HAP-1 (cell line): ENCODE measurements at regions not wholly inside any gene's neighbourhood (a gene's known extent, or its start where the extent isn't known, plus 50 kb on each side); places are given as distances from the start of the nearest gene placed in this dataset.

Experiments
- DNase-seq, 2 experiments: peaks; one replicate each; pipeline ENCODE4 v3.0.0-alpha.2; 2016 to 2020; ENCODE audit warnings: low spot score in 2 of 2
- H3K27me3 ChIP-seq: fragments of 250-450 bp; sonication (Bioruptor Pico); 2 replicates; pipeline ENCODE4 v1.5.1; 2020; ENCODE audit warnings: low read depth, mild to moderate bottlenecking, moderate library complexity
- H3K36me3 ChIP-seq: fragments of 250-450 bp; sonication (Bioruptor Pico); replicated peaks from 2 replicates; pipeline ENCODE4 v1.5.1; 2020; ENCODE audit warnings: mild to moderate bottlenecking
- H3K4me1 ChIP-seq: fragments of 250-450 bp; sonication (Bioruptor Pico); 2 replicates; pipeline ENCODE4 v1.5.1; 2020; ENCODE audit warnings: mild to moderate bottlenecking
- H3K4me3 ChIP-seq: fragments of 250-450 bp; sonication (Bioruptor Pico); 2 replicates; pipeline ENCODE4 v1.5.1; 2020; ENCODE audit warnings: mild to moderate bottlenecking, moderate library complexity
- H3K9me3 ChIP-seq: fragments of 250-450 bp; sonication (Bioruptor Pico); 2 replicates; pipeline ENCODE4 v1.5.1; 2020; ENCODE audit warnings: mild to moderate bottlenecking, moderate library complexity
- in situ Hi-C: fragments of 300-500 bp; cut with MboI; formaldehyde crosslinking; loops from 3 replicates; pipeline ENCODE4 v1.14.3; 2020; ENCODE audit warnings: low sequenced_read_pairs, inconsistent platforms, mixed read lengths

- Histone ChIP-seq H3K27me3 (no peaks in the 10 kb centered on the region), H3K4me3 (no peak overlapping the region), H3K36me3 (no peaks in the 10 kb centered on the region), H3K4me1 (no peaks in the 10 kb centered on the region), H3K9me3 (no peaks in the 10 kb centered on the region)
- in situ Hi-C loops = no loop called here
- no peak for DNase-seq
Measured at GRCh38 chr7:79716329-79716728, 262.9 kb upstream of the MAGI2 start.

- no peak overlapping the region for H3K4me3 ChIP-seq
- in situ Hi-C loops = no loop called here
- no peaks in the 10 kb centered on the region for H3K36me3 ChIP-seq
- no peak for DNase-seq
- H3K27me3 ChIP-seq = no peaks in the 10 kb centered on the region
- H3K9me3 ChIP-seq = no peaks in the 10 kb centered on the region
- H3K4me1 ChIP-seq = no peaks in the 10 kb centered on the region
Measured at GRCh38 chr7:79714081-79714480, 260.6 kb upstream of the MAGI2 start.

GRCh38 chr7:79713276-79713675 is 259.8 kb upstream of the MAGI2 start:
- DNase-seq = no peak
- Histone ChIP-seq H3K9me3 (no peaks in the 10 kb centered on the region), H3K36me3 (no peaks in the 10 kb centered on the region), H3K4me3 (no peak overlapping the region), H3K27me3 (no peaks in the 10 kb centered on the region), H3K4me1 (no peaks in the 10 kb centered on the region)
- in situ Hi-C loops = no loop called here

- in situ Hi-C loops = no loop called here
- no peaks in the 10 kb centered on the region for H3K4me1 ChIP-seq
- H3K36me3 ChIP-seq = no peaks in the 10 kb centered on the region
- no peaks in the 10 kb centered on the region for H3K27me3 ChIP-seq
- DNase-seq = no peak
- H3K9me3 ChIP-seq = no peaks in the 10 kb centered on the region
- H3K4me3 ChIP-seq = no peak overlapping the region
Measured at GRCh38 chr7:79711660-79712059, 258.2 kb upstream of the MAGI2 start.

- Histone ChIP-seq H3K4me1 (no peaks in the 10 kb centered on the region), H3K36me3 (no peaks in the 10 kb centered on the region), H3K9me3 (no peaks in the 10 kb centered on the region), H3K27me3 (no peaks in the 10 kb centered on the region), H3K4me3 (no peak overlapping the region)
- no peak for DNase-seq
- in situ Hi-C loops = no loop called here
Measured at GRCh38 chr7:79709574-79710409, 256.3 kb upstream of the MAGI2 start.

- no peaks in the 10 kb centered on the region for H3K36me3 ChIP-seq
- DNase-seq = no peak
- no peak overlapping the region for H3K4me3 ChIP-seq
- H3K9me3 ChIP-seq = no peaks in the 10 kb centered on the region
- no peaks in the 10 kb centered on the region for H3K27me3 ChIP-seq
- in situ Hi-C loops = no loop called here
- H3K4me1 ChIP-seq = no peaks in the 10 kb centered on the region
Measured at GRCh38 chr7:79702116-79702515, 248.6 kb upstream of the MAGI2 start.

- in situ Hi-C loops = no loop called here
- Histone ChIP-seq H3K27me3 (no peaks in the 10 kb centered on the region), H3K36me3 (no peaks in the 10 kb centered on the region), H3K4me3 (no peak overlapping the region), H3K9me3 (no peaks in the 10 kb centered on the region), H3K4me1 (peaks cover 5% of the 10 kb centered on the region)
- no peak for DNase-seq
Measured at GRCh38 chr7:79692015-79692414, 238.5 kb upstream of the MAGI2 start.

- H3K27me3 ChIP-seq = no peaks in the 10 kb centered on the region
- no peaks in the 10 kb centered on the region for H3K9me3 ChIP-seq
- in situ Hi-C loops = no loop called here
Measured at GRCh38 chr7:79691074-79691473, 237.6 kb upstream of the MAGI2 start.

GRCh38 chr7:79684384-79684783 is 230.9 kb upstream of the MAGI2 start:
- Histone ChIP-seq H3K4me3 (no peak overlapping the region), H3K36me3 (no peaks in the 10 kb centered on the region), H3K4me1 (peaks cover 3% of the 10 kb centered on the region), H3K27me3 (no peaks in the 10 kb centered on the region), H3K9me3 (no peaks in the 10 kb centered on the region)
- no peak for DNase-seq
- in situ Hi-C loops = no loop called here

More at GRCh38 chr7:79691074-79691473, 237.6 kb upstream of the MAGI2 start:
- Histone ChIP-seq H3K36me3 (no peaks in the 10 kb centered on the region), H3K4me1 (peaks cover 5% of the 10 kb centered on the region), H3K4me3 (no peak overlapping the region)
- no peak for DNase-seq

- DNase-seq = no peak
- Histone ChIP-seq H3K9me3 (no peaks in the 10 kb centered on the region), H3K36me3 (no peaks in the 10 kb centered on the region), H3K4me1 (no peaks in the 10 kb centered on the region), H3K4me3 (no peak overlapping the region), H3K27me3 (no peaks in the 10 kb centered on the region)
- in situ Hi-C loops = no loop called here
Measured at GRCh38 chr7:79683916-79684315, 230.4 kb upstream of the MAGI2 start.

GRCh38 chr7:79683185-79683890 is 229.9 kb upstream of the MAGI2 start:
- no peak for DNase-seq
- in situ Hi-C loops = no loop called here
- Histone ChIP-seq H3K9me3 (no peaks in the 10 kb centered on the region), H3K27me3 (no peaks in the 10 kb centered on the region), H3K36me3 (no peaks in the 10 kb centered on the region), H3K4me1 (no peaks in the 10 kb centered on the region), H3K4me3 (no peak overlapping the region)

GRCh38 chr7:79681454-79681853 is 228.0 kb upstream of the MAGI2 start:
- Histone ChIP-seq H3K27me3 (no peaks in the 10 kb centered on the region), H3K4me3 (no peak overlapping the region), H3K9me3 (no peaks in the 10 kb centered on the region), H3K4me1 (no peaks in the 10 kb centered on the region), H3K36me3 (no peaks in the 10 kb centered on the region)
- in situ Hi-C loops = no loop called here
- DNase-seq = no peak

GRCh38 chr7:79673969-79674368 is 220.5 kb upstream of the MAGI2 start:
- Histone ChIP-seq H3K4me3 (no peak overlapping the region), H3K4me1 (no peaks in the 10 kb centered on the region), H3K36me3 (no peaks in the 10 kb centered on the region), H3K27me3 (no peaks in the 10 kb centered on the region), H3K9me3 (peaks cover 17% of the 10 kb centered on the region)
- in situ Hi-C loops = no loop called here
- DNase-seq = no peak

- H3K9me3 ChIP-seq = peaks cover 17% of the 10 kb centered on the region
- no peaks in the 10 kb centered on the region for H3K36me3 ChIP-seq
- DNase-seq = no peak
- no peak overlapping the region for H3K4me3 ChIP-seq
- no peaks in the 10 kb centered on the region for H3K27me3 ChIP-seq
- no peaks in the 10 kb centered on the region for H3K4me1 ChIP-seq
- in situ Hi-C loops = no loop called here
Measured at GRCh38 chr7:79673421-79673820, 220.0 kb upstream of the MAGI2 start.
